GM12875 (cell line): ENCODE measurements at regions not wholly inside any gene's neighbourhood (a gene's known extent, or its start where the extent isn't known, plus 50 kb on each side); places are given as distances from the start of the nearest gene placed in this dataset.

Experiments
- H3K4me3 ChIP-seq: one replicate; pipeline ENCODE4 v1.5.1; 2011; ENCODE audit warnings: low read depth, low read length, control low read depth
- CTCF ChIP-seq: IDR thresholded peaks from 2 replicates; pipeline ENCODE4 v1.5.1; 2011; ENCODE audit warnings: low read depth, mild to moderate bottlenecking, control low read depth, inconsistent platforms, low read length, moderate library complexity, borderline replicate concordance; ENCODE audit not compliant: insufficient read depth

- no peak for TF ChIP-seq CTCF
- no peak overlapping the region for H3K4me3 ChIP-seq
Observed at GRCh38 chr17:79441356-79442160, 169.3 kb downstream of the RBFOX3 start.

- no peak for TF ChIP-seq CTCF
Observed at GRCh38 chr17:79440251-79440650, 170.6 kb downstream of the RBFOX3 start.

DNA sequence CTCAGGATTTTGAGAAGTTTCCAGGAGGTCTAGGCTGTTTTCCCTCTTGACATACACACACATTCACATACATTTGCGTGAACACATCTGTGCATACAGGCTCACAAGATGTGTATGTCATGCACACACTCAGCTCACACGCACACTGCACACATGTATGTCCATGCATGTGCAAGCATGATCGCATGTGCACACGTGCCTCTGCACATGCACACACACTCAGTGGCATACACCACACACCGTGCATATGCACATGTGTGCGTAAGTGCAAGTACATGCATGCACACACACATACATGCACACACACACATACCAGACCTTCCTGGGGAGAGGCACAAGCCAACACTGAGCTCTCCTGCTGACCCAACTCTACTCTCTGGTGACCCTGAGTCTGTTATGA, 171.4 kb downstream of the RBFOX3 start:
- H3K4me3 ChIP-seq: no peak overlapping the region
- TF ChIP-seq CTCF: no peak

More at GRCh38 chr17:79440251-79440650, 170.6 kb downstream of the RBFOX3 start:
- H3K4me3 ChIP-seq: no peak overlapping the region

GRCh38 chr17:79438546-79439334, 172.1 kb downstream of the RBFOX3 start:
- no peak overlapping the region for H3K4me3 ChIP-seq
- TF ChIP-seq CTCF: no peak

- no peak overlapping the region for H3K4me3 ChIP-seq
- no peak for TF ChIP-seq CTCF
Observed at GRCh38 chr17:79438058-79438457, 172.8 kb downstream of the RBFOX3 start.

GRCh38 chr17:79437081-79437480, 173.8 kb downstream of the RBFOX3 start:
- no peak overlapping the region for H3K4me3 ChIP-seq
- no peak for TF ChIP-seq CTCF

GRCh38 chr17:79435962-79436361, 174.9 kb downstream of the RBFOX3 start:
- no peak for TF ChIP-seq CTCF
- no peak overlapping the region for H3K4me3 ChIP-seq
